HG02798 (cell line): ENCODE measurements at regions not wholly inside any gene's neighbourhood (a gene's known extent, or its start where the extent isn't known, plus 50 kb on each side); places are given as distances from the start of the nearest gene placed in this dataset.

Source experiments
- ATAC-seq: cut with Tn5 transposase; IDR thresholded peaks from one replicate; pipeline ENCODE4 v1.9.1; 2021; ENCODE audit warnings: mild to moderate bottlenecking; ENCODE audit not compliant: unreplicated experiment, poor library complexity

DNA sequence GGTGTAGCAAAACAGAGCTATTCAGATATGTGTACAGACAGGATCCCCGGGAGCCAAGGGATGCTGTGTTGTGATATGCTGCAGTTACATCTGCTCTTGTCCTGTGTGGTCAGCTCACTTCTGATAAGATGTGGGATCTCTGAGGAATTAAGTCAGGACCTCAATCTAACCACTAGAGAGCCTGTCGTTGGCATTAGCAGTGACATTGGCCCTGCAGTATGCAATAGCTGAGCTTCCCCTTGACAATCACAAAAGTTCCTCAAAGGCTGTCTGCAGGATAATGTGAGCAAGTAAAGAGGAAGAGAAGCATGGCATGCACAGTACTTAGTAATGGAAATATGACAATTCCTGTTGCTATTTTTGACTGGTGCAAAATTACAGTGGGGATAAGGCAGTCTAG is 203.4 kb upstream of the MIR17HG start:
- ATAC-seq = no peak

DNA sequence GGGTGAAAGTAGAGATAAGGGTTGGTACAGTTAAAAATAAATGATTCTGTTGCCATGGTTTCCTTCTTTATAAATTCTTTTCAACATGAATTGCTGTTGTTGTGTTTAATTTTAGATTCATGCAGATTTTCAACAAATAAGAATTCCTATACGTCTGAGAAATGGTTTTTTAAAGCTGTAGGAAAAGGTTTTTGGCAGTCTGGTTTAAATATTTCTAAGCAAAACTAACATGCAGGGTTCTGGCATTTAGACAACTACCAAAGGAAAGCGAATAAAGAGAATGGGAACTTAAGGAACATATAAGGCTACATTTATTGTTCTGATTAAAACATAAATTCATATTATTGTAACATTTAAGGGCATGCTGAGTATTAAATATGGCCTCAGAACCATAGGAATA is 203.0 kb upstream of the MIR17HG start:
- no peak for ATAC-seq

DNA sequence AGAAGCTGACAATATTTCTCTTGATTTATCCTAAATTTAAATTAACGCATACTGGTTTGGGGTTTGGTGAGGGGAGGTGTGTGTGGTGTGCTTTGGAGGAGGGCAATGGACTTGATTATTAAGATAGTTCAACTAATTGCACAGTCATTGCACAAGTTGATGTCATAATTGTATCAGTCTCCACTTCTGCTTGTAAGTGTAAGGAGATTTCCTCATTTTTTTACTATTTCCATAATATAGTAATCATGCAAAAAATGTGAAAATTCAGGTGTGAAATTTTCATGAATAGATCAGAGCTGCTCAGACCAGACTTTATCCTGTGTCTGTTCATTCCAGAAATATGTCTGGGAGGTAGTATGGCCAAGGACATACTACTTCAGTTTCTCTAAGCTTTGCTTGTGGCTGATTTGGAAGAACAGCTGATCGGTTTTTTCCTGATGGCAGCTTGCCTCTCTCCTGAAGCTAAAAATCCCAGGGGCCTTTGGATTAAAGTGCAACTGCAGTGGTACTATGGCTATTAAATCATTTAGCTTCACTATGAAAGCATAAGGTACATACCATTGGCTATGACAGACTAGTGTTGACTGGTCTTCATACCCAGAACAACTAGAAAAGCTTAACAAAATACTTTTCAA is 201.8 kb upstream of the MIR17HG start:
- no peak for ATAC-seq

DNA sequence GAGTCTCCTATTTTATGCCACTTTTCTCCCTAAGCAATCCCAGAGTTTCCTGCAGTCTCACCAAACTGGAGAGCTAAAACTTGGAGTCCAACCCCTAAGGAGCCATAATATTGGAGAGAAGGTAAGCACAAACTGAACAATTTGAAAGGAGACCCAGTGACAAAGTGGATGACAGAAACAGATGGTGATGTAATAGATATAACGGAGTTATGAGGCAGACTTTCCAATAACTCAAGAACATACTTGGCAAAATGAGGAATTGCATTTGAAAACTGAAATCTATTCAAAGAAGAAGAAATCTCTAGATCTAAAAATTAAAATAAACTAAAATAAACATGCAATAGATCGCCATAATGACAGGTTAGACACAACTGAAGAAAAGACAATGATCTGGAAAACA is 200.9 kb upstream of the MIR17HG start:
- ATAC-seq = no peak

DNA sequence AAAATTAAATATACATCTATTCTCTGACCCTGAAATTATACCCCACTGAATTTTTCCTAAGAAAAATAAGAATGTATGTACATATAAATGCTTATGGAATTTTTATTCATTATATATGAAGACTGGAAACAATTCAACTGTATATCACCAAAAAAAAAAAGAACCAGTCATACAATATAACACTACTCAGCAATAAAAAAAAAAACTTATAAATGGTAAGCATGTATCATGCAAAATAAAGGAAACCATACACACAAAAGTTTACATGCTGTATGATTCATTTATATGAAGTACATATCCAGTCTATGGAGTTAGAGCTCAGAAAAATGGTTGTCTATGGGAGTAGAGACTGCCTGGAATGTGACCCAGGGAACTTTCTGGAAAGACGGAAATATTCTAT is 199.4 kb upstream of the MIR17HG start:
- ATAC-seq = no peak

DNA sequence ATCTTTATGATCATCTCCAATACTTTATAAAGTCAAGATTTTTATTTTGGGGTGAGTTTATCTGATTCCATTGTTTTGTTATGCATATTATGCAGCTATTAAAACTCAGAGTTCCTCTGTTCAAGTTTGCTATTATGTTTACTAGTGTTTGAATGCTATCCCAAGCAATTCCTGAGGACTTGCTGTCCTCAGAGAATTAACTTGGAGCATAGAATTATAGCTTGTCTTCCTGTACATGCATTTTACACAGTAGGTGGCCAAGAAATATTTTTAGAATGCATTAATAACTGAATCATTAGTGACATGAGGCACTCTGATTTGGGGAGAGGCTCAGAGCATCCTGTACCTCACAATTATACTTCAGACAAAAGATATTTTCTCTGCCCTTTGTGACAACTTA is 195.6 kb upstream of the MIR17HG start:
- no peak for ATAC-seq

DNA sequence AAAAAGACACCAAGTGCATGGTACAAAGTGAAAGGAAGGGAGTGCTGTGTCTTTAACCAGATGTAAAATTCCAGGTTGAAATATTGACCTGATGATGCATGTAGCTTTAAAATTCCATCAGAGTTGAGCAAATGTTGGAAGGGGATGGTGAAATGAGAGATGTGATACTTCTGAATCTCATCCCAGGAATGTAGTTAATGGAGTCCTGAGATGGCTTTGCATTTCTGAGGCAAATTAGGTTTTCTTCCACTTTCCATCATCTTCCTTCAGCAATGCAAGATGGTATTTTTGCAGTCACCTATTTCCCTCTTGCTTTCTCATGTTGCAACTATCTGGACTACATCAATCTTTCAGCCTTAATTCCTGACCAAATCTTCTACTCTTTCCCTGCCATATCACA is 194.1 kb upstream of the MIR17HG start:
- ATAC-seq = no peak

DNA sequence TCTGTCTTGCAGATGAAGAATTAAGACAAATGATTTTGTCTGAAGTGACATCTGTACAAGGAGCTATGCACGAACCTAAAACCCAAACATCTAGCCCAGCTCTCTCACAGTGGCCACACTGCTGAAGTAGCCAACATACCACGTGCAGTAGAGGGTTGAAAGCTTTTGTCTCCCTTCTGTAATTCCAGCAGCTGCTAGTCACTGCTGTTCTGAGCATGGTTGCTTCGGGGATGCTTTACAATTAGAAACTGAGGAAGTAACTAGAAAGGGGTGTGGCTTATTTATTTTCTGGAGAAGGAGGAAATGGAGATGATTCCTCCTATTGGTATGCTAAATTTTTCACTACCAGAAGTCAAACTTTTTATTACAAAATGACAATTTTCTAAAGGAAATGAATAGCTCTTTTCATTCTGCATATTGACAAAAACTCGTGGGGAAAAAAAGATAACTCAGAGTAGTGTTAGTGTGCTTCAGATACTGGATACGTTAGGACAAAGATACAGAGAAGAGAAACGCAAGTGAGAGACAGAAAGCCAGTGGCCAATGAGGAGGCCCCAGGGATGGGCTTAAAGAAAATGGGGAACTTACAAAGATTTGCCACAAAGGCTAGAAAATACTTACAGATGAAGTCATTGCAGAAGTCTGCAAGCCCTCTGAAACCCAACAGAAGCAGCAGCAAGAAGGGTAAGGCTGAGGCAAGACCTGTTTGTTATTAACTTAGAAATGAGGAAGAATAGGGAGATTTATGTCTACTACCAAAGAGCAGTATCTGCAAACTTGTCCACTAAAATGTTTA is 192.7 kb upstream of the MIR17HG start:
- peak; percentile 86 for ATAC-seq

DNA sequence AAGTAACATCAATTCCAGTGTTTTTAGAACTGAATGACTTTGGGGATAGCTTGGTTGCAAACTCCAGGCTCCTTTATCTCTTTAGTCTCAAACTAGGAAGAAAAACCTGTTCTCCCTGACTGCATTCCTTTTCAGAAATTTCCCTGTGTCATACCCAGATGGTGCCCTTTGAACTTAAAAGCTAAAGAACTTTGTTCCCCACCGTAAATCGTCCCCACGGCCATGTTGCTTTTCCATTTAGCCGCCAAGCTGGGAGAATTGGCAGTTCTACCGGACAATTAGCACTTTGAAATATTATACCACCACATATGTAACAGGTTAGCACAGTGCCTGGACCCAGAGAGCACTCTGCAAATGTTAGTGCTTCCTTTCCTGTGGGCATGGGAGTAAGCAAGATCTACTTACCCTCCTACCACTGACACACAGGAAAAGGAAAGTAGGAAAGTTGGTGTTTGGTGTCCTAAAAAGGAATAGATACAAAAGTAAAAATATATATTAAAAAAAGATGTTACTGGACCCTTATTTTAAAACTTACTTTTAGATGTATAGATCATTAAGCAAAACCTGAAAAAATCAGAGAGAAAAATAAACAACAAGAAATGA is 191.9 kb upstream of the MIR17HG start:
- no peak for ATAC-seq

DNA sequence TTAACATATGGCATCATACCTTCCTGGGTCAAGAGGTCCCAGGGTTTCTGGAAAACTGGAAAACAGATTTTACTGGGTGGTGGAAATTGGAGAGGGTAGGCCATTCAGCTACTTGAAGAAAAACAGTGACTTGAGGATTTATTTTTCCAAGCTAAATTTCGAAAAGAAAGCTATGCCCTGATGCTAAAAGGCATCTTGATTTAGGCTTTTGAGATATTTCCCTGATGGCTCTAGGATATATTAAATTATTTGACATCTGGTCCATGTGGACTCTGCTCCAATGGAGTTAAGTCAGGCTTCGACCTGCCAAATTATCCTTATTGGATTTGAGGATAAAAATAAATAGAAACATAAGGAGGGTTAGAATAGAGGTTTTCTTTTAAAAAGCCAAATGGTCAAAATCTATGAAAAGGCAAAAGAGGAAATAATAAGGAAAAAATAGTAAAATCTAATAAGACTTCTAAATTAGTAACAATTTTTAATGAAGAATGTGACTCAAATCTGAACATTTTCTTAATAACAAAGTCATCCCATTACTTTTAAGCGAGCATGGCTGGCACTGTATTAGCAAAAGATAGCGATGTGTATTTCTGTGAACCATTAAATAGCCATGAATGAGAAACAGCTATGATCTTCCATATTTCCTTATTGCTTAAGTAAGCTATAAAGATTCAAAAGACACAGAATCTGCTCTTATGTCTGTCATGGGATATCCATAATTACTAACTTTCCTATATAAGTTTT is 190.0 kb upstream of the MIR17HG start:
- no peak for ATAC-seq

DNA sequence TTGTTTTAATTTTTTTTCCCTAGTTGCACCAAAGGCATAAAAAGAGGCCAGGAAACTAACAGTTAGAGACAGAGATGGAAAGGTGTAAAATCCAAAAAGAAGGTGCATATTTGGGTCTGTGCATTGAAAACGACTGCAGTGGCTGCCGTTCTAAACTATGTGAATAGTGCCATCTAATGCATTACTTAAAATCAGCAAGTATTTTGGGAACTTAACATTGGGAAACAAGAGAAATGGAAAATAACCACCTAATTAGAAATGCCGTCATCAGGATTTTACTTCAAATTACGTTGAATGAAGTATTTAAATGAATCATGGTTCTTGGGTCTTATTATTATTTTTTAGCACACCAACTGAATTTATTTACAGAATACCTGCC is 189.5 kb upstream of the MIR17HG start:
- no peak for ATAC-seq

DNA sequence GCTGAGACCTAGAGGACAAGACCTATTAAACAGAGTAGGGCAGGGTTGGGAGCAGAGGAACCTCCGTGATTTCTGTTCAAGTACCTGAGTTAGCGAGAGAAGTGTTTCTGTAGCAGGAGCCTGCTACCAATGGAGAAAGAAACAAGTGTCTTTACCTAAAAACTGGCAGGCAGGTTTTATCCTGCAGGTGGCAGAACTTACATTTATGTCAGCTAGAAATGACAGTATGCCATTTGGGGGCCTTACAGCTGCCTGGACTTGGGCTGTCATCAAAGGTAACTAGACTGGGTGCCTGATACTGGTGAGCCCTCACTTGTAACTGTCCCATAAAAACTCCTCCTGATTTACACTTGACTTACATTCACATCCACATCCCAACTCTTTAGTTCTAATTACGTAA is 185.3 kb upstream of the MIR17HG start:
- ATAC-seq = peak; percentile 49

DNA sequence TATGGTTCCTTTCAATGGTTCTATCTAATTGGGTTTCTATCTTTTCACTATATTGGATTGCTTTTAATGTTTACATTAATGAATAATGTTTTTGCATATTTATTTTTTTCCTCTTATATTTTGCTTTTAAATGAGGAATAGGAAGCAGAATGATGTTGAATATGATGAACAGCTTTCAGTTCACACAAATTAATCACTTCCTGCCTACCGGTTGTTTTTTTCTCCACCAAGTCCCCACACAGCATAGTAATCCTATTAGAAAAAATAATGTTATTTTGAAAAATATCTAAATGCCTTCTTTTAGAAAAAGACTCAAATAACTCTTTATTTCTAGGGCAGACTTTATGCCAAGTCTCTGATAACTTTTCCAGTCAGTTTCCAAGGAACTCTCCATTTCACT is 184.9 kb upstream of the MIR17HG start:
- ATAC-seq = no peak

DNA sequence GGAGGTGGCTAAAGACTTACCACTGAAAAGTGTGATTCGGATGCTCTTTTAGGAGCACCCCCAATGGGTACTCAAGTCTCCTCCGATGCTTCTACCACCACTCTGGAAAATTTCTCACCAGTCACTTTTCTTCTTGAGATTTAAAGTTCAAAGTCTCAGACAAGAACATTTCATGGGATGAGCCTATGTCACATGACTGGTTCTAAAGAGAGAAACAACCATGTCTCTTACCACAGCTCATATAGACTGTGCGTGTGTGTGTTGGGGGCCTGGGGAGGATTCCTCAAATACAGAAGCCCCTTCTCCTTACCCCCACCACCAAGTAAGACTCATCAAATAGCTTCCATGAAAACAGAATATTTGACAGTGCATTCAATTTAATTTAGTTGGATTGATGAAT is 181.7 kb upstream of the MIR17HG start:
- ATAC-seq = no peak

DNA sequence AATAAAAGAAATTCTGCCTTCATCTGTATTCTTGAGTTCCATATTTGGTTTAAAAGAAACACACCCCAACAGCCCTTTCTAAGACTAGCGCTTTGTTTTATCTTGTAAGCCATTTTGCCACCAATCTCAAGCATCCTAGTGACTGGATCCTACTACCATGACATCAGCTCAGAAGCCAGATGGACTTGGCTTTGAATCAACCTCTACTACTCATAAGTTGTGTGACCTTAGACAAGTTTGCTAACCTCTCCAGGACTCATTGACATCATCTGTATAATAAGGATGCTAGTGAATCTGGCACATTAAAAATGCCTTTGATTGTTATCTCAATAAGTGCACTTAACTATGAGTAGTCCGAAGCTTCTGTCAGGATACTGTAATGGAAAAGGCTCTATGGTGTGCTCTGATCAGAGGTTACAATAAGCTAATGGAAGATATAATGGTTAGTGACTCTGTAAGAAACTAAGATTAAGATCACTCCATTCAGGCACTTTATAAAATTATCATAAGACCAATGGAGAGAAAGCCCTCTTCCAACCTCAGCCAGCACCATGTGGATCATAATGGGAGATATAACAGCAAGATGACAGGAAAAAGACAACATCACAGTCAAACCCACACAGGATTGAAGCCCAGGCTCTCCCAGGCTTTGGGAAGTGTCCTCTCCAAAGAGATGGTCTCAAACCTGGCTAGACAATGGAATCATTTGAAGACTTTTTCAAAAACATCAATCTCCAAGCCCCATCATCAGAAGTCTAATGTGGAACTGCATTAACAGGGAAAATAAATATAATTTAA is 180.6 kb upstream of the MIR17HG start:
- ATAC-seq = no peak

DNA sequence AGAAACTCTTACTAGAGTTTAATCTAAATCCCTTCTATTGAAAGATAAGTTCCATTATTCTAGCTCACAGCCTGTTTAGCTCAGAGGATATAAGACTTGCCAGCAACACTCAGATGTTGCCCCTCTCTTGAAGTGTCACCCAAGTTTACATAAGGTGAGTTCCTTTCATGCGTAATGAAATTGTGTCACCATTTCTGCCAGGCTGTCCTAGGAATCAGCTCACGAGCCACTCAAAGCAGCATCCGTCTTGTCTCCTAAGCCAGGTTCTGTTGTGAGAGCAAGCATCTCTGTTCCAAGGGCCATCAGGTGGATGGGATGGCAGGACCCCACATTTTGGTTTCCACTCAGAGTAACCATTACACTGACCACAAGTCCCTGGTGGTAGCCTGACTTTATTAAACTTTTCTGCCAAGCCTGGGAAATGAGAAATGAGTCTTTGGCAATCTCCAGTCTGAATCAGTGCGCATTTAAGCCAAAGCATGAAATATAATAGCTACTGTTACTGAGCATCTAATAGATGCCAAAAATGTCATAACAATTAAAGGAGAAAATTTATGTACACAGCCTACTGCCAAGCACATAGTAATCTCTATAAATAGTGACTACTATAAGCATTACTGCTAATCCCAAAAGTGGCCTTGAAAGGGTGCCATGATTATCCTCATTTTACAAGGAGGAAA is 179.6 kb upstream of the MIR17HG start:
- ATAC-seq = no peak

DNA sequence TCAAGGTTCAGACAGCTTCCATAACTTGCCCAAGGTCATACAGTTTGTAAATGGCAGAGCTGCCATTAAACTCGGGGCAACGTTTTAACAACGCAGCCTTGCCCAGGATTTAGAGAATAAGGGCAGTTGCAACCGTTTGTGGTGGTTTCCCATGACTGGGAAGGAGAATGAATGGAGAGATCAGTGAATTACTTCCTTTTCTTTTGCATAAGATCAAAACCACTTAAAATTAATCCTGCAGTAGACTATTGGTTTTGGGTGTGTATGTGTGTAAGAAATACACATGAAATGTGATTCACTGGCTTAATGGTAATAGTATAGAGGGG is 179.1 kb upstream of the MIR17HG start:
- ATAC-seq = no peak

DNA sequence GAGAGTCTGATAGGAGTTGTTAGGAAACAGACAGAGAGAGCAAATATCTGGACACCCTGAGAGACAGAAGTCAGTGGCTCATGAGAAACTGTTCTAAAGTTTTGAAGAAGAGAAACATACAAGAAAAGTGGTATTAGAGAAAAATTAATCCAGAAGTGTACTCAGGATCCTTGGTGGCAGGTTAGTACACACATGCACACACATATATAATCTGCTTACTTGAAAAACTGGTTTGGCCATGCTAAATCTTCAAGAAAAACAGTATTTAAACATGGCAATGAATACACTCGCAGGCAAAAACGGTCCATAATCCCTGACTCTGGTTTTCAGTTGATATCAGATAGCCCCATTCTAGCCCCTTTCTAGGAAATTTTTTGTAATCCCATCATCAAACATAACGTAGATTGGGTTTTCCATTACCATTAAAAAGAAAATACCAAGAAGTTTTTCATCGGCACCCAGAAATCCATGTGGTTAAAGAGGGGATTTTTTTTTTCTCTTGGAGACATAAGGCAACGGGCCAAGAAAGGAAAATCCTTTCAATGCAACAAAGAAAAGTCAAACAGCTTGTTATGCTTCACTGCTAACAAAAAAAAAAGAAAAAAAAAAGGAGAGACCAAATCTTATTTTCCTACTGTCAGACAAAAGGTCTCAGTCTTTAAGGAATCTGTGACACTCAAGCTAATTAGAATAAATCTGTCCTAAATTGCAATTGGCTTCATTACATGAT is 178.0 kb upstream of the MIR17HG start:
- ATAC-seq = no peak

DNA sequence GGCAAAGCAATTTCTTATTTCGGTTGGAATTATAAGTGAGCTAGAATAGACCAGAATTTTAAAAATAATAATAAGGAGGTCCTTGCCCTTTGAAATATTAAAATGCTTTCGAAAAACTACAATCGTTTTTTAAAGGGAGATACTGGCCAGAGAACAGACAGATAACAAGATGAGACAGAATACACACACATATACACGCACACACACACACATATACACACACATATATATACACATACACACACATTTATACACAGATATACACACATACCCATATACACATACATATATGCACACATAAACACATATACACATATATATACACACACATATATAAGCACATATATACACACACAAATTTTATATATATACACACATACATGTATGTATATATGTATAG is 175.3 kb upstream of the MIR17HG start:
- ATAC-seq = no peak
